Ishikawa (cell line): ENCODE measurements at regions not wholly inside any gene's neighbourhood (a gene's known extent, or its start where the extent isn't known, plus 50 kb on each side); places are given as distances from the start of the nearest gene placed in this dataset.

Experiments used
- CREB1 ChIP-seq: IDR thresholded peaks from 2 replicates; pipeline ENCODE4 v1.6.1; 2012; ENCODE audit warnings: low read depth
- EGR1 ChIP-seq: IDR thresholded peaks from 2 replicates; pipeline ENCODE4 v1.6.1; 2012
- EP300 ChIP-seq: IDR thresholded peaks from 2 replicates; pipeline ENCODE4 v1.6.1; 2012; ENCODE audit warnings: borderline replicate concordance
- FOXM1 ChIP-seq: IDR thresholded peaks from 2 replicates; pipeline ENCODE4 v1.6.1; 2012; ENCODE audit warnings: low read depth, borderline replicate concordance
- MAX ChIP-seq: IDR thresholded peaks from 2 replicates; pipeline ENCODE4 v1.6.1; 2012
- RAD21 ChIP-seq: IDR thresholded peaks from 2 replicates; pipeline ENCODE4 v1.6.1; 2012; ENCODE audit warnings: low read depth
- REST ChIP-seq: IDR thresholded peaks from 2 replicates; pipeline ENCODE4 v1.6.1; 2012; ENCODE audit warnings: low read depth, mild to moderate bottlenecking
- TAF1 ChIP-seq: IDR thresholded peaks from 2 replicates; pipeline ENCODE4 v1.6.1; 2012; ENCODE audit warnings: low read depth, mild to moderate bottlenecking
- ZBTB7A ChIP-seq: IDR thresholded peaks from 2 replicates; pipeline ENCODE4 v1.6.1; 2012; ENCODE audit warnings: low read depth

GRCh38 chr16:80407265-80407987 is 133.4 kb upstream of the DYNLRB2 start:
- TF ChIP-seq CREB1, result no peak
- no peak for TF ChIP-seq RAD21
- no peak for TF ChIP-seq TAF1
- TF ChIP-seq MAX, result no peak
- TF ChIP-seq REST, result no peak
- TF ChIP-seq EP300, result no peak
- TF ChIP-seq ZBTB7A, result no peak
- no peak for TF ChIP-seq EGR1
- no peak for TF ChIP-seq FOXM1
